Breast epithelium (tissue), 3 donors: ENCODE measurements at regions not wholly inside any gene's neighbourhood (a gene's known extent, or its start where the extent isn't known, plus 50 kb on each side); places are given as distances from the start of the nearest gene placed in this dataset.

Experiments
- POLR2AphosphoS5 ChIP-seq, 3 donors: sonication (generic); formaldehyde crosslinking; IDR thresholded peaks; one replicate each; pipeline ENCODE4 v1.6.1; 2017; ENCODE audit warnings: antibody characterized with exemption in 3 of 3
- TF ChIP-seq, protein P1 (sequence below), 3 donors: fragments of 450-650 bp; IDR thresholded peaks; one replicate each; pipeline ENCODE4 v1.5.1; 2016 to 2017; ENCODE audit warnings: antibody characterized with exemption in 3 of 3, mild to moderate bottlenecking in 3 of 3, moderate library complexity in 3 of 3

DNA sequence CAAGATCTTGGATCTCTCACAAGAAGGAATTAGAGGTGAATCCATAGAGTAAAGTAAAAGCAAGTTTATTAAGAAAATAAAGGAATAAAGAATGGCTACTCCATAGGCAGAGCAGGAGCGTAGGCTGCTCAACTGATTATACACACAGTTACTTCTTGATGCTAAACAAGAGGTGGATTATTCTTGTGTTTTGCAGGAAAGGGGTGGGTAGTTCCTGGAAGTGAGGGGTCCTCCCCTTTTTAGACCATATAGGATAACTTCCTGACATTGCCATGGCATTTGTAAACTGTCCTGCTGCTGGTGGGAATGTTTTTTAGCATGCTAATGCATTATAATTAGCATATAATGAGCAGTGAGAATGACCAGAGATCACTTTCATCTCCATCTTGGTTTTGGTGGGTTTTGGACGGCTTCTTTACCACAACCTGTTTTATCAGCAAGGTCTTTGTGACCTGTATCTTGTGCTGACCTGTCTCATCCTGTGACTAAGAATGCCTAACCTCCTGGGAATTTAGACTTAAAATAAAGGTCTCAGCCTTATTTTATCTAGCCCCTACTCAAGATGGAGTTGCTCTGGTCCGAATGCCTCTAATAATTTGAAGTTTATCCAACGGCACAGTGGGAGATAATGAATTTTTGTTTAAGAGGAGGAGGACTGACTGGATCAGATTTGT is 165.7 kb upstream of the DMRT1 start:
- no peak for TF ChIP-seq POLR2AphosphoS5 (IDR thresholded peaks at IDR 0.05)
- TF ChIP-seq, protein P1, sequence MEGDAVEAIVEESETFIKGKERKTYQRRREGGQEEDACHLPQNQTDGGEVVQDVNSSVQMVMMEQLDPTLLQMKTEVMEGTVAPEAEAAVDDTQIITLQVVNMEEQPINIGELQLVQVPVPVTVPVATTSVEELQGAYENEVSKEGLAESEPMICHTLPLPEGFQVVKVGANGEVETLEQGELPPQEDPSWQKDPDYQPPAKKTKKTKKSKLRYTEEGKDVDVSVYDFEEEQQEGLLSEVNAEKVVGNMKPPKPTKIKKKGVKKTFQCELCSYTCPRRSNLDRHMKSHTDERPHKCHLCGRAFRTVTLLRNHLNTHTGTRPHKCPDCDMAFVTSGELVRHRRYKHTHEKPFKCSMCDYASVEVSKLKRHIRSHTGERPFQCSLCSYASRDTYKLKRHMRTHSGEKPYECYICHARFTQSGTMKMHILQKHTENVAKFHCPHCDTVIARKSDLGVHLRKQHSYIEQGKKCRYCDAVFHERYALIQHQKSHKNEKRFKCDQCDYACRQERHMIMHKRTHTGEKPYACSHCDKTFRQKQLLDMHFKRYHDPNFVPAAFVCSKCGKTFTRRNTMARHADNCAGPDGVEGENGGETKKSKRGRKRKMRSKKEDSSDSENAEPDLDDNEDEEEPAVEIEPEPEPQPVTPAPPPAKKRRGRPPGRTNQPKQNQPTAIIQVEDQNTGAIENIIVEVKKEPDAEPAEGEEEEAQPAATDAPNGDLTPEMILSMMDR (IDR thresholded peaks at IDR 0.05) = no peak
